Lower lobe of right lung (tissue), 2 donors: ENCODE measurements at regions not wholly inside any gene's neighbourhood (a gene's known extent, or its start where the extent isn't known, plus 50 kb on each side); places are given as distances from the start of the nearest gene placed in this dataset.

Source experiments
- ATAC-seq, 2 donors: fragments of 200-7000 bp; cut with Tn5 transposase; one replicate each; pipeline ENCODE4 v1.9.1; 2020 to 2022; ENCODE audit warnings: mild to moderate bottlenecking in 2 of 2, moderate library complexity in 2 of 2
- DNase-seq: peaks from one replicate; pipeline ENCODE4 v3.0.0-alpha.2; 2020
- H3K27ac ChIP-seq: fragments of 200-600 bp; one replicate; pipeline ENCODE4 v1.8.0; 2022
- H3K27me3 ChIP-seq: fragments of 200-600 bp; one replicate; pipeline ENCODE4 v1.8.0; 2022; ENCODE audit warnings: low read depth
- H3K36me3 ChIP-seq: fragments of 200-600 bp; one replicate; pipeline ENCODE4 v1.8.0; 2022; ENCODE audit warnings: mild to moderate bottlenecking
- H3K4me1 ChIP-seq: fragments of 200-600 bp; one replicate; pipeline ENCODE4 v1.8.0; 2022
- H3K4me3 ChIP-seq: fragments of 200-600 bp; one replicate; pipeline ENCODE4 v1.8.0; 2022; ENCODE audit warnings: mild to moderate bottlenecking
- H3K9me3 ChIP-seq: fragments of 200-600 bp; one replicate; pipeline ENCODE4 v1.8.0; 2022
- CTCF ChIP-seq: fragments of 200-600 bp; IDR thresholded peaks from one replicate; pipeline ENCODE4 v1.8.0; 2022; ENCODE audit warnings: antibody characterized with exemption, mild to moderate bottlenecking
- intact Hi-C: fragments of 100-400 bp; cut with DNase I; formaldehyde crosslinking; loops from one replicate; pipeline ENCODE4 v1.11.0; 2022
- donor health status: DM: no; HTN: yes; CAD: no; lungs with severe emphysema.

GRCh38 chr1:232207073-232207866, 422.7 kb downstream of the SIPA1L2 start:
- H3K27me3 ChIP-seq = no peaks in the 10 kb centered on the region
- H3K36me3 ChIP-seq = no peaks in the 10 kb centered on the region
- no peak overlapping the region for H3K4me3 ChIP-seq
- intact Hi-C loops = no loop called here
- DNase-seq (no peak), ATAC-seq (no peak)
- H3K4me1 ChIP-seq = no peaks in the 10 kb centered on the region
- H3K9me3 ChIP-seq = peaks cover 11% of the 10 kb centered on the region
- TF ChIP-seq CTCF = no peak
- H3K27ac ChIP-seq = no peak overlapping the region

GRCh38 chr1:232204269-232204668, 425.7 kb downstream of the SIPA1L2 start:
- no peaks in the 10 kb centered on the region for H3K27me3 ChIP-seq
- no peak for ATAC-seq

GRCh38 chr1:232201024-232201423, 428.9 kb downstream of the SIPA1L2 start:
- H3K27me3 ChIP-seq = no peaks in the 10 kb centered on the region
- H3K4me1 ChIP-seq = no peaks in the 10 kb centered on the region
- no peaks in the 10 kb centered on the region for H3K36me3 ChIP-seq
- peaks cover 24% of the 10 kb centered on the region for H3K9me3 ChIP-seq
- H3K4me3 ChIP-seq = no peak overlapping the region
- no peak for DNase-seq
- intact Hi-C loops = no loop called here
- no peak overlapping the region for H3K27ac ChIP-seq
- no peak for TF ChIP-seq CTCF
- ATAC-seq = no peak

More at GRCh38 chr1:232204269-232204668, 425.7 kb downstream of the SIPA1L2 start:
- H3K4me3 ChIP-seq = no peak overlapping the region
- DNase-seq = no peak
- no peaks in the 10 kb centered on the region for H3K36me3 ChIP-seq
- peaks cover 24% of the 10 kb centered on the region for H3K9me3 ChIP-seq
- no peaks in the 10 kb centered on the region for H3K4me1 ChIP-seq
- TF ChIP-seq CTCF = no peak
- no peak overlapping the region for H3K27ac ChIP-seq
- intact Hi-C loops = no loop called here

- H3K27ac ChIP-seq = no peak overlapping the region
- no peak overlapping the region for H3K4me3 ChIP-seq
- no peak for TF ChIP-seq CTCF
- H3K4me1 ChIP-seq = no peaks in the 10 kb centered on the region
- intact Hi-C loops = no loop called here
- ATAC-seq (no peak), DNase-seq (no peak)
- H3K9me3 ChIP-seq = peaks cover 4% of the 10 kb centered on the region
- no peaks in the 10 kb centered on the region for H3K27me3 ChIP-seq
- no peaks in the 10 kb centered on the region for H3K36me3 ChIP-seq
Observed at GRCh38 chr1:232196042-232196441, 433.9 kb downstream of the SIPA1L2 start.

GRCh38 chr1:232194424-232194823, 435.5 kb downstream of the SIPA1L2 start:
- intact Hi-C loops = no loop called here
- Histone ChIP-seq H3K9me3 (no peaks in the 10 kb centered on the region), H3K36me3 (no peaks in the 10 kb centered on the region), H3K27ac (no peak overlapping the region), H3K4me3 (no peak overlapping the region), H3K4me1 (no peaks in the 10 kb centered on the region), H3K27me3 (no peaks in the 10 kb centered on the region)
- ATAC-seq (no peak), DNase-seq (no peak)
- no peak for TF ChIP-seq CTCF
